ENCODE measurements at regions not wholly inside any gene's neighbourhood (a gene's known extent, or its start where the extent isn't known, plus 50 kb on each side); places are given as distances from the start of the nearest gene placed in this dataset.

- TF ChIP-seq, protein P1, sequence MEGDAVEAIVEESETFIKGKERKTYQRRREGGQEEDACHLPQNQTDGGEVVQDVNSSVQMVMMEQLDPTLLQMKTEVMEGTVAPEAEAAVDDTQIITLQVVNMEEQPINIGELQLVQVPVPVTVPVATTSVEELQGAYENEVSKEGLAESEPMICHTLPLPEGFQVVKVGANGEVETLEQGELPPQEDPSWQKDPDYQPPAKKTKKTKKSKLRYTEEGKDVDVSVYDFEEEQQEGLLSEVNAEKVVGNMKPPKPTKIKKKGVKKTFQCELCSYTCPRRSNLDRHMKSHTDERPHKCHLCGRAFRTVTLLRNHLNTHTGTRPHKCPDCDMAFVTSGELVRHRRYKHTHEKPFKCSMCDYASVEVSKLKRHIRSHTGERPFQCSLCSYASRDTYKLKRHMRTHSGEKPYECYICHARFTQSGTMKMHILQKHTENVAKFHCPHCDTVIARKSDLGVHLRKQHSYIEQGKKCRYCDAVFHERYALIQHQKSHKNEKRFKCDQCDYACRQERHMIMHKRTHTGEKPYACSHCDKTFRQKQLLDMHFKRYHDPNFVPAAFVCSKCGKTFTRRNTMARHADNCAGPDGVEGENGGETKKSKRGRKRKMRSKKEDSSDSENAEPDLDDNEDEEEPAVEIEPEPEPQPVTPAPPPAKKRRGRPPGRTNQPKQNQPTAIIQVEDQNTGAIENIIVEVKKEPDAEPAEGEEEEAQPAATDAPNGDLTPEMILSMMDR (optimal IDR thresholded peaks at IDR 0.05 in 1 of 3, IDR thresholded peaks at IDR 0.05 in 1 of 3, conservative IDR thresholded peaks at IDR 0.05 in 1 of 3; ENCODE audit: extremely low read depth in 1 of 3, insufficient read depth in 2 of 3, low read length in 3 of 3), result no peak
- TF ChIP-seq EZH2 (IDR thresholded peaks at IDR 0.05; ENCODE audit: low read length), result no peak
Measured at GRCh38 chr13:111437856-111438547, 117.6 kb downstream of the TEX29 start.

Data from keratinocyte (primary cell).